HL-60 (cell line): ENCODE measurements at regions not wholly inside any gene's neighbourhood (a gene's known extent, or its start where the extent isn't known, plus 50 kb on each side); places are given as distances from the start of the nearest gene placed in this dataset.

ENCODE experiments used
- SPI1 ChIP-seq: IDR thresholded peaks from 2 replicates; pipeline ENCODE4 v1.6.1; 2012; ENCODE audit warnings: low read depth, mild to moderate bottlenecking, borderline replicate concordance
- TF ChIP-seq, protein P1 (sequence below): IDR thresholded peaks from one replicate; pipeline ENCODE4 v1.5.1; 2011; ENCODE audit warnings: low read length, control low read depth, inconsistent platforms; ENCODE audit not compliant: insufficient read depth

DNA sequence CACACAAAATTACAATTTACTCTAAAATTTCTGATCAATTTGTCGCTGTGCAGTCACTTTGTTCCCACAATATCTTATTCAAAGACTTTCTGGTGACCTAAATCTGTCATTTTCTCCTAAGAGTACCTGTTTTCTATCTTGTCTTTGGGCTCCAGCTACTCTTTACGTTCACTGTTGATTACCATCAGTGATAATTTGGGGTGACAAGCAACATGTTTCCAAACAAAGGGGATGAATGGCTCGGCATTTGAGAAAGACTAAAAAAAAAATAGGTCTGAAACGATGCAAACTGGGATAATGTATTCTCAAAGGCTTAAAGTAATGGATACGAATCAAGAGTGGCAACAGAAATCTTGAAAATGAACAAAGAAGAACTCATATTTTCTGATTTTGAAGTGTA, 205.2 kb upstream of the DAB2 start:
- TF ChIP-seq, protein P1, sequence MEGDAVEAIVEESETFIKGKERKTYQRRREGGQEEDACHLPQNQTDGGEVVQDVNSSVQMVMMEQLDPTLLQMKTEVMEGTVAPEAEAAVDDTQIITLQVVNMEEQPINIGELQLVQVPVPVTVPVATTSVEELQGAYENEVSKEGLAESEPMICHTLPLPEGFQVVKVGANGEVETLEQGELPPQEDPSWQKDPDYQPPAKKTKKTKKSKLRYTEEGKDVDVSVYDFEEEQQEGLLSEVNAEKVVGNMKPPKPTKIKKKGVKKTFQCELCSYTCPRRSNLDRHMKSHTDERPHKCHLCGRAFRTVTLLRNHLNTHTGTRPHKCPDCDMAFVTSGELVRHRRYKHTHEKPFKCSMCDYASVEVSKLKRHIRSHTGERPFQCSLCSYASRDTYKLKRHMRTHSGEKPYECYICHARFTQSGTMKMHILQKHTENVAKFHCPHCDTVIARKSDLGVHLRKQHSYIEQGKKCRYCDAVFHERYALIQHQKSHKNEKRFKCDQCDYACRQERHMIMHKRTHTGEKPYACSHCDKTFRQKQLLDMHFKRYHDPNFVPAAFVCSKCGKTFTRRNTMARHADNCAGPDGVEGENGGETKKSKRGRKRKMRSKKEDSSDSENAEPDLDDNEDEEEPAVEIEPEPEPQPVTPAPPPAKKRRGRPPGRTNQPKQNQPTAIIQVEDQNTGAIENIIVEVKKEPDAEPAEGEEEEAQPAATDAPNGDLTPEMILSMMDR = no peak
- no peak for TF ChIP-seq SPI1
